GM19023 (cell line): ENCODE measurements at regions not wholly inside any gene's neighbourhood (a gene's known extent, or its start where the extent isn't known, plus 50 kb on each side); places are given as distances from the start of the nearest gene placed in this dataset.

ENCODE experiments used
- ATAC-seq: cut with Tn5 transposase; IDR thresholded peaks from one replicate; pipeline ENCODE4 v1.9.1; 2021; ENCODE audit warnings: mild to moderate bottlenecking, moderate library complexity; ENCODE audit not compliant: unreplicated experiment

DNA sequence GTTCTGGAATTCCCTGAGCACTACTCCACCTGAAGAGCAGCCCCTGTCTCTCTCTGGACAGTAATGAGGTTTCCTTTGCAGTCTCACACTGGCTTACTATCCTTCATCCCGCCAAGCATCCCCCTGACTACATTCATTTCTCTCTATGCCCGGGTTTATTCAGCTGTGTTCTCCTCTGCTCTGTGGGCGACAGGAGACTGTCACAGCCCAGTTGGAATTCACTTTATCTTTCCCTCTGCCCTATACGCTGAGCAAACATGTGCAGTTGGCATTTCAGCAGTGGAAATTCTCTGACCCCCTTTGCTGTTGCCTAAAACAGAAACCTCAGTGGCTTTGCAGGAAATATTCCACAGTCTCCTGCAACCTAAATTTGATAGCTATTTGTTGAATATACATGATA lies 83.5 kb upstream of the MAX start:
- ATAC-seq: no peak

GRCh38 chr14:65186951-65187350 lies 84.6 kb upstream of the MAX start:
- no peak for ATAC-seq

- no peak for ATAC-seq
Observed at GRCh38 chr14:65187421-65188049, 85.2 kb upstream of the MAX start.

GRCh38 chr14:65190312-65190711 lies 88.0 kb upstream of the MAX start:
- ATAC-seq: no peak

GRCh38 chr14:65191716-65192115 lies 89.4 kb upstream of the MAX start:
- ATAC-seq: no peak

GRCh38 chr14:65192686-65193085 lies 90.4 kb upstream of the MAX start:
- no peak for ATAC-seq

DNA sequence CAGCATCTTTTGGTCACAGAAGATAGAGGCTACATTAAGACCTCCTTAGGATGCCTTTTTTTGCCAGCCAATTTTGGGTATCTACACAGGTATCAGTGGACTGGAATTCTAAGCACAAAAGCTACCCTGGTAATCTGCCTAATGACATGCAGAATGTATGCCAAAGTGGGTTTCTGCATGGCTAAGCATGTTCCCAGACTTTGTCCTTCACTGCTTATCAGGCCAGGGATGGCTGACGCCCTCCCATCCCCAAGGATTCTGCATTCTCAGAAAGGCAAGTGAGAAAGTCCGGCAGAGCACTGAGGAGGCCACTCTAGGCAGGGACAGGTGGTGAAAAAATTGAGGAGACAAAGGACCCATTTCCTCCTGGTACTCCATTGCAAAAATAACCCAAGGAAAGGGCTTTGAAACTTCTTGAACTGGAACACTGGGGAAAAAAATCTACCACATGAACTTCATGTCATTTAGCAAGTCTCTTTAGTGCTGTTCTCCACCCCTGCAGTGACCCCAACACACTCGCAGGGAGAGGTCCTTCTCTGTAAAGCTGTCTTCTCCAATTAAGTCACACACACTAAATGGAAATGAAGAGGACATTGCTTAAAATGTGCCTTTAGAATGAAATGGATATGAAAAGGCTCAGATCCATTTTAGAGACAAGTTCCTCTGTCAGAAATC lies 91.7 kb upstream of the MAX start:
- ATAC-seq: no peak

GRCh38 chr14:65195042-65195719 lies 92.9 kb upstream of the MAX start:
- ATAC-seq: peak; percentile 93

GRCh38 chr14:65198346-65198745 lies 96.0 kb upstream of the MAX start:
- no peak for ATAC-seq

GRCh38 chr14:65200454-65200853 lies 98.1 kb upstream of the MAX start:
- no peak for ATAC-seq

DNA sequence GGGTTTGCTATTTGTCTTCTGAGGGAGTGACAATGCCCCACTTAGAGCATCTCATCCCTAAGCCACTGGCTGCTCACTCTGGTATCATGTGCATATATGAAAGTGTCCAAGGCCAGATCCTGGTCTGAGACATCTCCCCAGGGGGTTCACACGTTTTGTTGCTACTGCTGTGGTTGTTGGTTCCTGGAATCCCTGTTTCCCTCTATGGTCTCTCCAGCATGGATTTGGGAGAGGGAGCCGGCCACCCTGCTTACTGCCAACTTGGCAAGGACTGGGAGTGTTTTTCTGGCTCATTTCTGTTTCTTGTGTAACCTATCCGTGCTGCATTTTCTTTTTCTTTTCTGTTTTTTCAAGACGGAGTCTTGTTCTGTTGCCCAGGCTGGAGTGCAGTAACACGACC lies 101.3 kb upstream of the MAX start:
- no peak for ATAC-seq

GRCh38 chr14:65204056-65204455 lies 101.7 kb upstream of the MAX start:
- no peak for ATAC-seq

DNA sequence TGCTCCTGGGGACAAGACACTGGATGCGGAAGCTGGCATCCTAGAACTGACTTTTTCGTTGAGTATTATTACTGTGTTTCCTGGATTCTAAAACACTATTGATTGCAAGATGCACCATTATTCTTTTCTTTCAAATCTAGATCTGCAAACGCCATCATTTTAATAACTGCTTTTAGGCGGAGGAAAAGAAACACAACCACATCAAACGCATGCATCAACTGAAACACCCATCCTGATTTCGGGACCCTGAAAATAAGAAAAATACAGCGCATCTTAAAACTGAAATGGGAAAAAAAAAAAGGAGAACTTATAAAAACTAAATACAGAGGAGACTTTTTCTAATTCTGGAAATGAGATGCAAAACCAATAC lies 103.7 kb upstream of the MAX start:
- ATAC-seq: no peak

- peak; percentile 65 for ATAC-seq
Observed at GRCh38 chr14:65206448-65207096, 104.3 kb upstream of the MAX start.

GRCh38 chr14:65208548-65208947 lies 106.2 kb upstream of the MAX start:
- no peak for ATAC-seq

GRCh38 chr14:65210118-65210821 lies 108.0 kb upstream of the MAX start:
- ATAC-seq: no peak

DNA sequence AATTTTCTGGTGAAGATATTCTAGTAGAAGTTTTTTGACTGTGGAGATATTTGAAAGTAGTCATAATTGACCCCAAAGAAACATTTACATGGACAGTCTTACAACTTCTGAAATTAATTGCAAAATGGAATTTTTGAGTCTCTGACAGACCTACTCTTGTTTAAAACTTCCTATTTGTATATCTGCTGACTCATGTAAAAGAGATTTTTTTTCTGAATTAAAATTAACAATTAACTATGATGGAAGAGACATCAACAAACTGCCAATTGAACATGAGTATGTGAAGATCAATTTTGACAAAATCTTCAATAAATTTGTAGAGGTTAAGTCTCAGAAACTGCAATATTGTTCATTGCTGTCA lies 108.5 kb upstream of the MAX start:
- ATAC-seq: no peak

DNA sequence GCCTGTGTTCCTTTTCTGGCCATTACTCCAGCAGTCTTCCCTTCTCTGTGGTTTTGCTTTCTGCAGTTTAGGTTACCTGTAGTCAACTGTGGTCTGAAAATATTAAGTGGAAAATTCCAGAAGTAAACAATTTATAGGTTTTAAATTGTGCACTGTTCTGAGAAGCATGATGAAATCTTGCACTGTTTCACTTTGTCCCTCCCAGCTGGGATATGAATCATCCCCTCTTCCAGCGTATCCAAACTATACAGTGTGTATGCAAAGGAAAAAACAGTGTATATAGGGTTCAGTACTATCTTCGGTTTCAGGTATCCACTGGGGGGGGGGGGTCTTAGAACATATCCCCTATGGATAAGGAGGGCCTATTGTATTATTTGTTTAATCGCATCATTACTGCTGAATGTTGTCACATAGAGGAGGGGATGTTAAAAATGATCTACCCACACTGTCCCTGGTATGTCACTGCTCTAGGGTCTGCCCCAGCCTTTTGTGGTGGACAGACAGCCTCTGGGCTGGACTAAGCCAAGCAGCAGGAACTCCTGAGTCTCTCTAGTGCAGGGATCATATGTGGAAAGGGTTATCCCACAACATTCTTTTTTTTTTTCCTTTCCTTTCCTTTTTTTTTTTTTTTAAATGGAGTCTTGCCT lies 109.1 kb upstream of the MAX start:
- ATAC-seq: no peak

GRCh38 chr14:65213316-65213715 lies 111.0 kb upstream of the MAX start:
- ATAC-seq: no peak

DNA sequence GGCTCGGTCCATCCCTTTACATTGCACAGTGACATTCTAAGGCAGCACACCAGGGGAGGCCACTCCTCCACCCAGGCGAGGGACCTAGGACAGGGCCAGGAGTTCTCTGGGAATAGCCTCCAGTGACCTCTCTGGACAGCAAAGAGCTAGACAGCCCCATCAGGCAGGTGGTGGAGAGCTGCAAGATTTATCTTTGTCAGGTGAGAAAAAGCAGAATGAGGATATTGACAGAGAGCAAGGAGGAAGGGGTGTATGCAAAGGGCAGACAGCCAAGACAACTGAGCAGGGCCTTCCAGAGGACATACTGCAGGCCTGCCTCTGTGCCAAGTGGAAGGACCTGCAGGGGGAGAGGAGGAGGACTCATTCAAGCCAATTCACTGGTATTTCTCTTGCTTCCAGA lies 112.4 kb upstream of the MAX start:
- ATAC-seq: no peak

DNA sequence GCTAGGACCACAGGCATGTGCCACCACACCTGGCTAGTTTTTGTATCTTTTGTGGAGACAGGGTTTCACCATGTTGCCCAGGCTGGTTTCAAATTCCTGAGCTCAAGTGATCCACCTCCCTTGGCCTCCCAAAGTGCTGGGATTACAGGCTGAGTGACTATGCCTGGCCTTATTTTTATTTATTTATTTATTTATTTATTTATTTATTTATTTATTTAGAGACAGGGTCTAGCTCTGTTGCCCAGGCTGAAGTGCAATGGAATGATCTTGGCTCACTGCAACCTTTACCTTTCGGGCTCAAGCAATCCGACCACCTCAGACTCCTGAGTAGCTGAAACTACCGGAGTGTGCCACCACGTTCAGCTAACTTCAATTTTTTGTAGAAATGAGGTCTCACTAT lies 117.0 kb upstream of the MAX start:
- no peak for ATAC-seq
